HEK293T (cell line): ENCODE measurements at regions not wholly inside any gene's neighbourhood (a gene's known extent, or its start where the extent isn't known, plus 50 kb on each side); places are given as distances from the start of the nearest gene placed in this dataset.

Source experiments
- ARNT ChIP-seq: fragments of 450-650 bp; IDR thresholded peaks from 2 replicates; pipeline ENCODE4 v1.6.1; 2017; ENCODE audit warnings: mild to moderate bottlenecking
- BHLHE40 ChIP-seq: fragments of 450-650 bp; IDR thresholded peaks from 2 replicates; pipeline ENCODE4 v1.6.1; 2016; ENCODE audit warnings: mild to moderate bottlenecking, moderate library complexity, borderline replicate concordance
- CTBP1 ChIP-seq: fragments of 450-650 bp; IDR thresholded peaks from 2 replicates; pipeline ENCODE4 v1.6.1; 2016; ENCODE audit warnings: borderline replicate concordance
- FOXK2 ChIP-seq: fragments of 450-650 bp; IDR thresholded peaks from 2 replicates; pipeline ENCODE4 v1.6.1; 2016; ENCODE audit warnings: mild to moderate bottlenecking
- FOXM1 ChIP-seq: fragments of 450-650 bp; IDR thresholded peaks from 2 replicates; pipeline ENCODE4 v1.6.1; 2017; ENCODE audit warnings: mild to moderate bottlenecking, borderline replicate concordance
- HDGF ChIP-seq: fragments of 450-650 bp; IDR thresholded peaks from 2 replicates; pipeline ENCODE4 v1.6.1; 2017; ENCODE audit warnings: antibody characterized with exemption, borderline replicate concordance
- LEF1 ChIP-seq: fragments of 450-650 bp; IDR thresholded peaks from 2 replicates; pipeline ENCODE4 v1.6.1; 2017; ENCODE audit warnings: mild to moderate bottlenecking, borderline replicate concordance
- NFRKB ChIP-seq: fragments of 450-650 bp; IDR thresholded peaks from 2 replicates; pipeline ENCODE4 v1.6.1; 2016; ENCODE audit warnings: mild to moderate bottlenecking, moderate library complexity
- SP1 ChIP-seq: fragments of 450-650 bp; IDR thresholded peaks from 2 replicates; pipeline ENCODE4 v1.6.1; 2017
- SUZ12 ChIP-seq: fragments of 450-650 bp; IDR thresholded peaks from 2 replicates; pipeline ENCODE4 v1.6.1; 2016; ENCODE audit warnings: mild to moderate bottlenecking
- TARDBP ChIP-seq: fragments of 450-650 bp; IDR thresholded peaks from 2 replicates; pipeline ENCODE4 v1.6.1; 2016
- TF ChIP-seq, protein P1 (sequence below): fragments of 450-650 bp; IDR thresholded peaks from 2 replicates; pipeline ENCODE4 v1.6.1; 2016

DNA sequence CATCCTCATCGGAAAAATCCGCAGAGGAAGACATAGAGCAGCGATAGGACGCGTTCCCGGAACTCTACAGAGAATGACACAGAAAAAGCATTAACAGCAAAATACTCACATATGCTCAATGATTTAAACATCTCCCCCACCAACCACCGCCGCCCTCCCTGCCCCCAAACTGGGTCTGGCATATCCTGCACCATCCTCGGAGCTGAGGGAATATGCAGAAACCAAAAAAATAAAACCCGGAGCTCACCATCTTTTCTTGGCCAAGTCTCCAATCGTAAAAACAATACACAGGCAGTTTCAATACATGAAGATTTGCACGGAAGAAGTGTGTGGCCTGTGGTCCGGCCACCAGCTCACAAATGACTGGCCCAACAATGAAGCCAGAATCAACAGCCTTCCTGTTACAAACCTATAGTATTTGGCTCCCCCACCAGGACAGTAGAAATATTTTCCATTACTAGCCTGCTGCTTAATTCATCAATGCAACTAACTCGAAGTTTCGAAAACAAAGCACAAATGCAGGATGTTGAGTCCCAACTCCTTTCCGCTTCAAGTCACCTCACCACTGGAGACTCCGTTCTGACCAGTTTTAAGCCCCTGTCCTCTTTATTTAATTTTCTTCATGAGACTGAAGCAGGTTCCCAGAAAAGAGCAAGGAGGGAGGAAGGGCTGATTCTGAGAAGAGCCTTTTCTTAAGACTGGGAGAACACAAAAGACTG lies 103.2 kb upstream of the BEND6 start:
- TF ChIP-seq ARNT (no peak), NFRKB (no peak), CTBP1 (no peak), SUZ12 (no peak), BHLHE40 (no peak), FOXM1 (no peak), FOXK2 (no peak), HDGF (no peak), TARDBP (no peak), LEF1 (no peak), SP1 (no peak)
- TF ChIP-seq, protein P1, sequence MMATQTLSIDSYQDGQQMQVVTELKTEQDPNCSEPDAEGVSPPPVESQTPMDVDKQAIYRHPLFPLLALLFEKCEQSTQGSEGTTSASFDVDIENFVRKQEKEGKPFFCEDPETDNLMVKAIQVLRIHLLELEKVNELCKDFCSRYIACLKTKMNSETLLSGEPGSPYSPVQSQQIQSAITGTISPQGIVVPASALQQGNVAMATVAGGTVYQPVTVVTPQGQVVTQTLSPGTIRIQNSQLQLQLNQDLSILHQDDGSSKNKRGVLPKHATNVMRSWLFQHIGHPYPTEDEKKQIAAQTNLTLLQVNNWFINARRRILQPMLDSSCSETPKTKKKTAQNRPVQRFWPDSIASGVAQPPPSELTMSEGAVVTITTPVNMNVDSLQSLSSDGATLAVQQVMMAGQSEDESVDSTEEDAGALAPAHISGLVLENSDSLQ = no peak
